BE2C (cell line): ENCODE measurements at regions not wholly inside any gene's neighbourhood (a gene's known extent, or its start where the extent isn't known, plus 50 kb on each side); places are given as distances from the start of the nearest gene placed in this dataset.

Source experiments
- DNase-seq: peaks from one replicate; pipeline ENCODE4 v3.0.0-alpha.2; 2020
- H3K27me3 ChIP-seq: fragments of 250-450 bp; sonication (Bioruptor Pico); 2 replicates; pipeline ENCODE4 v1.5.1; 2020; ENCODE audit warnings: mild to moderate bottlenecking
- H3K36me3 ChIP-seq: fragments of 250-450 bp; sonication (Bioruptor Pico); 2 replicates; pipeline ENCODE4 v1.5.1; 2020; ENCODE audit warnings: mild to moderate bottlenecking
- H3K4me1 ChIP-seq: fragments of 250-450 bp; sonication (Bioruptor Pico); 2 replicates; pipeline ENCODE4 v1.5.1; 2020
- H3K4me3 ChIP-seq: 2 replicates; pipeline ENCODE4 v1.5.1; 2011; ENCODE audit warnings: low read depth, low read length
- H3K9me3 ChIP-seq: fragments of 250-450 bp; sonication (Bioruptor Pico); 2 replicates; pipeline ENCODE4 v1.5.1; 2020
- CTCF ChIP-seq: IDR thresholded peaks from 2 replicates; pipeline ENCODE4 v1.5.1; 2012; ENCODE audit warnings: mild to moderate bottlenecking, low read depth, low read length

GRCh38 chr10:52443419-52444388, 129.6 kb downstream of the DKK1 start:
- no peak for TF ChIP-seq CTCF
- Histone ChIP-seq H3K4me3 (no peak overlapping the region), H3K36me3 (no peaks in the 10 kb centered on the region), H3K27me3 (no peaks in the 10 kb centered on the region), H3K4me1 (peaks cover 5% of the 10 kb centered on the region), H3K9me3 (no peaks in the 10 kb centered on the region)
- no peak for DNase-seq

- H3K4me1 ChIP-seq = peaks cover 8% of the 10 kb centered on the region
- no peaks in the 10 kb centered on the region for H3K9me3 ChIP-seq
Measured at GRCh38 chr10:52446391-52446790, 132.3 kb downstream of the DKK1 start.

GRCh38 chr10:52447931-52448353, 133.9 kb downstream of the DKK1 start:
- H3K9me3 ChIP-seq = no peaks in the 10 kb centered on the region
- no peak for TF ChIP-seq CTCF
- no peaks in the 10 kb centered on the region for H3K36me3 ChIP-seq
- no peaks in the 10 kb centered on the region for H3K27me3 ChIP-seq
- H3K4me1 ChIP-seq = peaks cover 8% of the 10 kb centered on the region
- no peak for DNase-seq
- H3K4me3 ChIP-seq = no peak overlapping the region

More at GRCh38 chr10:52446391-52446790, 132.3 kb downstream of the DKK1 start:
- no peak for DNase-seq
- Histone ChIP-seq H3K36me3 (no peaks in the 10 kb centered on the region), H3K4me3 (no peak overlapping the region), H3K27me3 (no peaks in the 10 kb centered on the region)
- TF ChIP-seq CTCF = no peak

GRCh38 chr10:52450762-52451291, 136.7 kb downstream of the DKK1 start:
- Histone ChIP-seq H3K9me3 (no peaks in the 10 kb centered on the region), H3K4me3 (no peak overlapping the region), H3K36me3 (no peaks in the 10 kb centered on the region), H3K27me3 (no peaks in the 10 kb centered on the region), H3K4me1 (peaks cover 3% of the 10 kb centered on the region; the same call in 1 of the 2 replicates)
- no peak for DNase-seq
- TF ChIP-seq CTCF = no peak

GRCh38 chr10:52451817-52452216, 137.7 kb downstream of the DKK1 start:
- Histone ChIP-seq H3K4me3 (no peak overlapping the region), H3K36me3 (no peaks in the 10 kb centered on the region), H3K27me3 (no peaks in the 10 kb centered on the region), H3K4me1 (peaks cover 3% of the 10 kb centered on the region; the same call in 1 of the 2 replicates), H3K9me3 (no peaks in the 10 kb centered on the region)
- TF ChIP-seq CTCF = no peak
- DNase-seq = no peak
